DMS53 treated with DMSO at 0.1 percent for 48 hours (cell line): ENCODE measurements at regions not wholly inside any gene's neighbourhood (a gene's known extent, or its start where the extent isn't known, plus 50 kb on each side); places are given as distances from the start of the nearest gene placed in this dataset.

Source experiments
- DNase-seq: peaks from one replicate; lab custom pipeline; 2025; ENCODE audit not compliant: unreplicated experiment; lab: John Stamatoyannopoulos, UW

GRCh38 chr2:162972383-162972782, 133.8 kb upstream of the KCNH7 start:
- DNase-seq: no peak

DNA sequence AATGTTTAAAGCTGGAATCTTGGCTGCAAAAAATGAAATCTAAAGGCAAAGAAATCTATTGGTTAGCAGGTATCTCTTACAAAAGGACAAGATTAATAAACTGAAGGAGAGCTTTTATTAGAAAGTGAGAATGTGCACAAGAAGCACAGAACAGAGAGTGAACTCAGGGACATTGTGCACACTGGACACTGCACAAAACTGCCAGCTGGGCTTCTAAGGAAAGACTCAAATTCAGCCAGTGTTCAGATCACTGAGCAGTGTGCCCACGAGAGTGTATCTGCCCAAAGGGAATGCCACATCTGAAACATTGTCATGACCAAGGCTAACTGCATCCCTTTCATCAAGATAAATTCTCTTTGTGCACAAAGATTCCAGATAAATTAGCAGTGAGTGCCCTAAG, 129.7 kb upstream of the KCNH7 start:
- no peak for DNase-seq

- DNase-seq: no peak
Measured at GRCh38 chr2:162967811-162968210, 129.2 kb upstream of the KCNH7 start.

DNA sequence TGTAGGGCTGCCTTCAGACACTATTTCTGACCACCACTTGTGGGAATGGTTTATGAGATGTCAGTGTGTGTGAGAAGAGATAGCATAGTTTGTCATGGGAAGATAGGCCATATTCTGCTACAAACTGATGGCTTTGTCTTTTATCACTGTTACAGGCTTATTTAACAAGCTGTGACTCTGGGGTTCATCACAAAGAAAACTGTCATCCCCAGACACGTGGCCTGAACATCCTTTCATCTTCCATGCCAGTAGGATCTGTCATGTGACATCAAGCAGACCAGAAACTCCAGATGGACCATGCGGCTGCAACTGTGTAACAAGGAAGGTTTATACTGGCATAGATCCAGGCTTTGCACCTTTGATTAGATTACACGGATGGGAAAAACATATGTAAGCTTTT, 128.6 kb upstream of the KCNH7 start:
- no peak for DNase-seq

DNA sequence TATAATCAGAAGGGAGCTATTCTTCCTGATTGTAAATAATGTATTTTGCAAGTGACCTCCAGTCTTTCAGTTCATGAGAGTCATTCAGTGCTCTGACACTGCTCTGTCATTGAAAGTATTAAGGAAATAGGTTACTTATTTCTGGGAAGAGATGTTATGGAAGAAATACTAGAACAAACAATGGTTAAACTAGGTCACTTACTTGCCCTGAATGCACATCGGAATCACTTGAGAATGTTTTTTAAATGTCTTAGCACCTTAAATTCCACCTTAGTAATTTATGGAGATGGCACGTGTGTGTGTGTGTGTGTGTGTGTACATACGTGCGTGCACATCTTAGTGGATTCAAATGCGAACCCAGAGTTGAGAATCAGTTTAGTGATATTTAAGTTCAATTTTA, 126.6 kb upstream of the KCNH7 start:
- DNase-seq: no peak

DNA sequence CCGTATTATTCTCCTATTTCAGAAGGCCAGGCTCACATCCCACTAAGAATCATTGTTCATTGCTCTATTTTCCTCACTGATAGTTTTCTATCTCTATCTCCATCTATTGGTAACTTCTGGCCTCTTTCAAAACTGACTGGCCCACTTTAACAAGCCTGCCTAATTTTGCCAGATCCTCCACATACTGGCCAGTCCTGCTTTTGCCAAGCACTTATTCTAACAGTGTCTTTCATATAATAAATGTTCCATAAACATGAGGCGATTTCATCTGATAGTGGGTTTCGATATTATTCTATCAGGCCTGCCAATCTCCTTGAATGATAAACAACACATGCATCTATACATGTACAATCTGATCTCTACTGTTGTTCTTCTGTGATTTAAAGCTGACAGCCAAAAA, 125.9 kb upstream of the KCNH7 start:
- no peak for DNase-seq

DNA sequence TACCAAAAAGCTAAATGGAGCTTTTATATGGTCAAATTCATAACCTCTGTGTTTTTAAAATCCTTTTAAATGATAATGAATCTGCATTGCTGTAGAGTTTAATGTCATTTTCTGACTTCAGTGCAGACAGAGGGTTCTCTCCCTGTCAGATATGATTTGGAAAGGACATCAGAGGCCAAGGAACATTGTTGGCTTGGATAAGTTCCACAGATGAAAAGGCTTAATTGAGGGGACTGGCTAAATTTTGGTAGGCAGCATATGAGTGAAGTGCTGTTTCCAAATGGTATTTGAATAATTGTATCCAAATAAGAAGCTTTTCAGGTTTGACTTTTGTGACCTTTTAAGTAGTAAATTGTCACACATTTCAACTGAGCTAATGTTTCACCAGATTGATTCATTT, 124.6 kb upstream of the KCNH7 start:
- no peak for DNase-seq

- DNase-seq: no peak
Measured at GRCh38 chr2:162945785-162946184, 107.2 kb upstream of the KCNH7 start.

DNA sequence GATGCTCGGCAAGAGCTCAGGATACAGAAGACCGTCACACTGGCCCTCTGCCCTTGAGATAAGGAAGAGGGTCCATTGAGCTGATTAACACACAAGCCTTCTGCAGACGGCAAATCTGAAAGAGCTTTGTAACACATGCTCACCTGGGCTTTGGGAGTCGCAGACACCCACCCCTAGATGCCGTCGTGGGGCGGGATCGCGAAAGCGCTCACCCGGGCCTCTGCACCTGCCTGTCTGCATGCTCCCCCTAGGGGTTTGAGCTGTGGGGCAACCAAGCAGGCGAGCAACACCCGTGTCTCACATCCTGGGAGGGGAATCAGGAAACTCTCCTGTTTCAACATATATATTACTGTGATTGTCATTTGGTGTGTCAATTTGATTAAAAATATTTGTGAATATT, 99.8 kb upstream of the KCNH7 start:
- no peak for DNase-seq

DNA sequence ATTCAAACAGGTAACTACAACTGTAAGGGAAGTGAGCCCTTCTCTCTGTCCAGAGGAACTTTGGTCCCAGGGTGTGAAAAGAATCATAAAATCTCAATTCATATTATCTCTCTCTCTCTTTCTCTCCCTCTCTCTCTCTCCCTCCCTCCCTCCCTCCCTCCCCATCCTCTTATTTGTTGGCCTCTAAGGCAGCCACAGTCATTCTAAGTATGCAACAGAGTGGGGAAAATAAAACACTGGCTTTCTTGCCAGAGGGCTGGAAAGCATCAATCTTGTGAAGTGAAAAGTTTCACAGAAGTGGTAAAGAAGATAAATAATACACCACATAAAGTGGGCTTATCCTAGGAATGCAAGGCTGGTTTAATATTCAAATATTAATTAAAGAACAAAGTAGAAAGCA, 95.6 kb upstream of the KCNH7 start:
- DNase-seq: no peak

DNA sequence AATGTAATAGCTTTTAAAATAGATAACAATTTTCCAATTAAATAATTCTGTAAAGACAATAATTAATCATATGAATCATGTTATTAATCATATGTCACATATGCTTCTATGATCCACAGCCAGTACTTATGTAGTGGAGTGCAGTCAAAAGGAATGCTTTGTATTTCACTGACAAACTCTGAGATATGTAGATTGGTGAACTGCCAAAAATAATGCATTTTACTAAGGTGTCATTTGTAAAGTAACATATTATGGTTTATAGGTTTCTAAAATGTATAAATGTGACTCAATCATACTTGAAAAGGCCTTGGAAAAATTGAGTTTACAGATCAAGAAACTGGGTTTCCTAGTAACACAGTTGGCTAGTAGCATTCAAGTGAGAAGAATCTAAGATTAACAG, 93.8 kb upstream of the KCNH7 start:
- DNase-seq: no peak

GRCh38 chr2:162929571-162929970, 91.0 kb upstream of the KCNH7 start:
- peak; percentile 44 for DNase-seq

DNA sequence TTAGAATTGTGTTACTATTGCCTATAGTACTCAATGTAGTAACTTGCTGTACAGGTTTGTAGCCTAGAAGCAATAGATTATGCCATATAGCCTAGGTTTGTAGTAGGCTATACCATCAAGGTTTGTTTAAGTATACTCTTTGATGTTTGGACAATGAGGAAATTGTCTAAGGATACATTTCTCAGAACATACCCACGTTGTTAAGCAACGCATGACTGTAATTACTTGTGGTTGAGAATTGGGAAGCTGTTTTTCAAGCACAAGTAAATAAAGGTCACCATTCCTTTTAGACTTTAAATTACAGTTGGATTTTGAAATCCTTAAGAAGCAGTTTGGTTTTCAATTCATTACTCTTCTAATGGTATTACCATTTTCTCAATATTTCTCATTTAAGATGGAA, 89.8 kb upstream of the KCNH7 start:
- DNase-seq: no peak

DNA sequence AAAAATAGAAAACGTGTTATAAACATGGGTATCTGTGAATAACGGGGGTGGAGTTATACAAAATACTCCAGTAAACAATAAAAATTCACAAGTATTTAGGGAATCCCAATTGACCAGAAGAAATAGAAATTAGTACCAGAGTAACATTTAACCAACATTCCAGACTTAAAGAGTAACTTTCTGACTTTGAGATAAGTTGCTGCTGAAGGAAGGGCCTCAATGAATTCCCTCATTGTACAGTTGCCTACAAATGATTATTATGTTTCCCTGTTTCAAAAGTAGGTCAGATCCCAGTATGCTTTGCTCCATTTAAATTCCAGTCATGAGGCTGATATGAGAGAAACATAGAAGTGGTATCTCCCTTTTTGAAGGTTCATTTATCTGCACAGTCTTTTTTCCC, 88.3 kb upstream of the KCNH7 start:
- DNase-seq: no peak

GRCh38 chr2:162926501-162926900, 87.9 kb upstream of the KCNH7 start:
- no peak for DNase-seq

- no peak for DNase-seq
Measured at GRCh38 chr2:162925595-162925994, 87.0 kb upstream of the KCNH7 start.

GRCh38 chr2:162919111-162919510, 80.5 kb upstream of the KCNH7 start:
- DNase-seq: no peak

DNA sequence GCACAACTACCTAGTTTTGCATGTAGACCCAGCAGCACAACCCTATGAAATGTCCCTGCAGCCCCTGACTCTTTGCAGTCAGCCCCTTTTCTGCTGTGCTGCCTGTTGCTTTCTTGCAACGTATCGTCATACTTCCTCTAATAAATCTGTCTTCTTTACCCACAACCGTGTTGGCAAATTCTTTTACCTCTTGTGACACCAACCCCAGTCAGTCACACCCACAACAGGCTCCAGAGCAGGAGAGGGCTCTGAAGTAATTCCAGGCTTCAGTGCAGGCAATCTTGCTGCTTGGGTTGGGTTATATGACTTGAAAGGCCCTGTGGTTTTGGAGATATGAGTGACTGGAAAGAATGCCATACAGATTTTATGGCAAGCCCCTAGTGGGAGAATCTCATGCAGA, 79.1 kb upstream of the KCNH7 start:
- DNase-seq: no peak

DNA sequence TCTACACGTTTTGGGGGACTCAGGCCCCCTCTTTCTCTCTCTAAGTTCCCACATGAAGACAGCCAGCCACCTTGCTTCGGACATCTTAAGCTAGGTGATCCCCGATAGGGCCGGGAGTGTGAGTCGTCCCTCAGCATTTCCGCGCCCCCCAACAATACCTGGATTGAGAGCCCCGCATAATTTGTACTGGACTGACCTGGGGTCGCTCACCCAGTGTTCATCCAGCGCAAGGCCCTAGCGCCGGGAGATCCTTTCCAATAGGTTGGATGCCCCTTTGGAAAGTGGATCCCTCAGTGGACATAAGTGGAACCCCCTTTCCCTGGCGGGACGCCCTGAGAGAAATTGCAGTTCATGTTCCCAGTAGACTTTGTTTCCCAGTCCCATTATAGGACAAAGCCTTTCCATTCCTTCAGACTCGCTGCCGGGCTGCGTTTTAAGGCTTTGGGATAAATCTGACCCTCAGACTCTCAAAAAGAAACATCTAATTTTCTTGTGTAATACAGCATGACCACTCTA, 77.8 kb upstream of the KCNH7 start:
- DNase-seq: no peak

- peak; percentile 94 for DNase-seq
Measured at GRCh38 chr2:162915858-162916257, 77.3 kb upstream of the KCNH7 start.

DNA sequence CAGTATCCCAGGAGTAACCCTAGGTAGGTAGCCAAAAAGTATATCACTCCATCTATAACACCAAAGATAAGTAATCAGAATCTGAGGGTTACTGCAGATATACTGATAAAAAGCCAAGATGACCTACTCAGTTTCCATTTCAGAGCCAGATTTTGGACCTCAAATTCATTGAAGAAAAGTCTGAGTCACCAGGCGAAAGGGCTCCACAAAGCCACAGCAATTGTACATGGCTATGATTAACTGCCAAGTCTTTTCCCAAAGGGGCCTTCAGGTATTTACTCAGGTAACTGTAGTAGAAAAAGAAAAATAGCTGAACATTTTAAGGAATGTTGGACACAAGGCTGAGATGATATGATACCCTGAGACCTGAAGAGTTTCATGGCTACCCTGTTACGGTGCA, 75.6 kb upstream of the KCNH7 start:
- no peak for DNase-seq

DNA sequence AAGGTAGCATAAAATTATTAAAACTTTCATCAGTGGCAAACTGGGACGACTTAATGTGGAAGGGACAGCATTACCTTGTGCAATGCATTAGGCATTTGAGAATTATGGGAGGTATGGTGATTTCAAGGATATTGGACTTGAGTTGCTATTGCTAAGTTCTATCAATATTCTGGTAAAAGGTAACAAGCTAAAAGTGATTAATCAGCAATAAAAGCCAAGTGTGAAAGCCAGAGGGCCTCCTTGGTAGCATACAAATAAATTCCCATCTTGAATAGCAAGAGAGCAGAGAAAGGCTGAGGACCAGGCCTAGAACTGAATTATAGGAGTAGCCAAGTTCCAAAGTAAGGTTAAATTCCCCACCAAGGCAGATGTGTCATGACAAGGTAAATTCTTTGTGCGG, 74.2 kb upstream of the KCNH7 start:
- DNase-seq: no peak

DNA sequence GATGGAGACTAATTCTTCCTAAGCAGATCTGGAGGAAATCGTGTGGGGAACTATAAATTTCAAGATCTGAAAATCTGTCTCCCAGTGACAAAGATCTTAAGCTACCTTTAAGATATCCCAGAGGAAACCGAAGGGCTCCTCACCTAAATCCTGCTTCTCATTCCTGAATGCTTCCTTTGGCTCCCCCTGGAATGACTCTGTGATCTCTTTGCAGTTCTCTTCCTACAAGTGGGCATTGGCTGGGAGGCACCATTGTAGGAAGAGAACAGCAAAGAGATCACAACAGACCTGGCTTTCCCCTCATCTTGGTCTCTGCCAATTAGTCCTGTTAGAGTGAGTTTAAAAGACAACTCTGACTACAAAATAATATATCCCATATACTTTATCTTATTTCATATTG, 70.0 kb upstream of the KCNH7 start:
- no peak for DNase-seq
